GF-D8 (cell line): ENCODE measurements at regions not wholly inside any gene's neighbourhood (a gene's known extent, or its start where the extent isn't known, plus 50 kb on each side); places are given as distances from the start of the nearest gene placed in this dataset.
"Not testable (repeated sequence)": the region's sequence is repeated elsewhere in the genome, so short reads cannot be mapped to it uniquely, and the experiment has no call there.

Source experiments
- DNase-seq: peaks from one replicate; lab custom pipeline; 2025; lab: John Stamatoyannopoulos, UW

DNA sequence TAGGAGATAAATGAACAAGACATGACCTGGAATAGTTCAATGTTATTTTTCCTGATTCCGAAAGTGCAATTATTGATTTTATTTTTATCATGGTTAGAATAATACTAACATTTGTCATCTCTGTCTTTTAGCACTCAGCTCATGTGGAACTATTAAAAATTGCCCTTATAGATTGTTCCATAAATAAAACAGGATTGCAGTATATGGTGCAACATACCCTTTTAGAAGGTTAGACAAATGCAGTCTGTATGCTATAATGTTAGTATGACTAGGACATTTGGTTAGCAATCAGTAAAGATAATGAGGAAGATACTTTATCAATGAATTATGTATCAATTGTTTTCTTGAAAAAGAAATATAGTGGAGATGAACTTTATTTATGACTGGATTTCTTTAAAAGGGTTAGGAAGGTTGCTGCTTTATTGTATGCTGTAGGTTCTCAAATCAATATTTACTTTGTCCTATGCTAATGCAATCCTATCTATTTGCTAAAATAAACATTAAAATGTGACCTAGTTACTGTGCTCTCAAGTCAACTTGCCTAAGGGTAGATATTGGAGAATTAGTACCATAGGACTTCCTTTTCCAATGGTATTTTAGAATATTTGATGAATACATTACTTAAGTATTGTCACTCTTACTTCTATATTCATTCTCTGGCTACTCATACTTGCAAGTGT is 348.9 kb upstream of the ISL1 start:
- DNase-seq, result no peak

- no peak for DNase-seq
Measured at GRCh38 chr5:51039424-51040329, 343.6 kb upstream of the ISL1 start.

DNA sequence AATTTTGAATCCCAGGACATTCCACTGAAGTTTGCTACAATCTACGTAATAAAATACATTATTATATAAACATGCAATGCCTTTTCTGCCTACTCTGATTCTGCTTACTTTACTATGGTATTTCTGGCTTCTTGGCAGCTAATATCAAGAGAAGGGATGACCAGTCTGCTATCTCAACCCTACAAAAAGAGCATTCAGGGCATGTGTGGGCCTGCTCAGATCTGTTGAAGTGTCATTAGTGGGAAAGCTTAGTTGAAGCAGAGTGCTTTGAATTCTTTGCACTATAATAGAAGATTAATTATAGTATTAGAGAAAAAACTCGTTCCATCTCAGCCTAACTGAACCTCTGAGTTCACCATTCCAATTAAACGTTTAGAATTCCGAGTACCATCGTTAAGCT is 339.5 kb upstream of the ISL1 start:
- DNase-seq, result no peak

DNA sequence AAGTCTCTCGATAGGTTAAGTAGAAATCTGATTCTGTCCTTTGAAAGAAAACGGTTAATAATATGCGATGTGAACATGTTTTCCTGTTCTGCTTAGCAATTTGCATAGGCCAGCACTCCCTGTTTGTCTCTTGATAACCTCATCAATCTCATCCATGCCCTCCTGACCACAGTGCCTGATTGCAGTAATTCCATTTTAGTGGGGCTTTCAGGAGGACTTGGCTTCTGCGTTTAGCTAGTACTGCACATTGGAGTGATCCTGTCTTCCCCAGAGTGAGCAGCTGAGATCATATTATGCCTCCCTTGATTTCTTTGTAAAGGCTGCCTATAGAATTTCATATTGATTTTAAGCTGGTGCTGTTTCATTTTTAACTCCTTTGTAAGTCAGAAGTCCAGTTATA is 335.9 kb upstream of the ISL1 start:
- DNase-seq, result no peak

DNA sequence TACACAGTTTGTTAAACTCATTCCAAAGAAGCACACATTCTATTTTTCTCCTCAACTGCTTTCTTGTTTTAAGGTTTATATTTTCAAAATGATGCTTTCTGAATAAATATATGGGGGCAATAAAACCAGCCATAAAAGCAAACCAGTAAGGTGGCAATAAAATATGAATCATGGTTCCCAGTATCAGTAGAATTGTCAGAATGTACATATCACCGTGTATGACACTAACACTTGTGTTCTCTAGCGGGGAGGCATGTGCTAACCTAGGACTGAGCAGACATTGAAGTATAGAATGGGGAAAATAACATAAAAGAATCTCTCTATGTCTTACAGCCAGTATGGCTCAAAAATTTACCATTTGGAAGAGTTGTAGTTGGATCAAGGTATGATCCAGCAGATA is 329.9 kb upstream of the ISL1 start:
- DNase-seq, result no peak

DNA sequence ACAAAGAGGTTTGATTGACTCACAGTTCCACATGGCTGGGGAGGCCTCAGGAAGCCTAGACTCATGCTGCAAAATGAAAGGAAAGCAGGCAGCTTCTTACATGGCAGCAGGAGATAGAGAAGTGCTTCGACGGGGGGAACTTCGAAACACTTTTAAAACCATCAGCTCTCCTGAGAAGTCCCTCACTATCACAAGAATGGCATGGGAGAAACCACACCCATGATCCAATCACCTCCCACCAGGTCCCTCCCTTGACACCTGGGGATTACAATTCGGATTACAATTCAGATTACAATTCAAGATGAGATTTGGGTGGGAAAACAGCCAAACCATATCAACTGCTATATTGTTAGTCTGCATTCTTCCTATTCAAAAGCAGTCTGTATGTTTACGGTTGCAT is 322.3 kb upstream of the ISL1 start:
- DNase-seq, result no peak

DNA sequence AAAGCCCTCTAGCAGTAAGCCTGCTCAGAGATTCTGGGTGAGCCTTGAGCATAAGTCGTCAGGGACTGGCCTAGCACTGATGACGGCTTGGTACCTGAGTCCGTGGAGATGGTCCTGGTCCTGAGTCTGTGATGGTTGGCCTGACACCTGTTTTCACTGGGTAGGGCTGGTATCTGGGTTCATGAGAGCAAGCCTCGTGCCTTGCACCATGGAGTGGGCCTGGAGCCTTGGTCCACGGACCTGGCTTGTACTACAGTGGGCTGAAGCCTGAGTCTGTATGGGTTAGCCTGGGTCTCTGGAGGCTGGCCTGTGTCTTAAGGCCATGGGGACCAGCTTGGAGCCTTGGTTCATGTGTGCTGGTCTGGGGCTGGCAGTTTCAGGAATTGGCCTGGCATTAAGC is 310.3 kb upstream of the ISL1 start:
- DNase-seq, result no peak

DNA sequence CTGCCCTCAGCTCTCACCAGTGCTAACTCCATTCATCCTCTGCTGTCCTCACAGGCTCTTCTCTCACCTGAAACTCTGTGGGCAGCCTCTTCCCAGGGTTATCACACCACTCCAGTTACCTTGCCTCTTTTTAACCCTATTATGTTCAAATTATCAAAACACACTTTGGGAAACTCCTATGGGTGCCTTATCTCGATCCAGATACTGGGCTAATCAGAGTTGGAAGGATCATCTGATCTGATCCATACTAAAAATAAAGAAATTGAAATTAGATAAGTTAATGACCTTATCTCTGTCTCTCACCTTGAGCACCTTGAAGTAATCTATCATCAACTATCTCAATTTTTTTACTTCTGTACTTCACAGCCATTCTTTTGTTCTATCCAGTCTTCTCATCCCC is 300.5 kb upstream of the ISL1 start:
- no peak for DNase-seq

- DNase-seq, result no peak
Measured at GRCh38 chr5:51091816-51092215, 291.4 kb upstream of the ISL1 start.

- no peak for DNase-seq
Measured at GRCh38 chr5:51095486-51095885, 287.8 kb upstream of the ISL1 start.

GRCh38 chr5:51096859-51097258 is 286.4 kb upstream of the ISL1 start:
- no peak for DNase-seq

DNA sequence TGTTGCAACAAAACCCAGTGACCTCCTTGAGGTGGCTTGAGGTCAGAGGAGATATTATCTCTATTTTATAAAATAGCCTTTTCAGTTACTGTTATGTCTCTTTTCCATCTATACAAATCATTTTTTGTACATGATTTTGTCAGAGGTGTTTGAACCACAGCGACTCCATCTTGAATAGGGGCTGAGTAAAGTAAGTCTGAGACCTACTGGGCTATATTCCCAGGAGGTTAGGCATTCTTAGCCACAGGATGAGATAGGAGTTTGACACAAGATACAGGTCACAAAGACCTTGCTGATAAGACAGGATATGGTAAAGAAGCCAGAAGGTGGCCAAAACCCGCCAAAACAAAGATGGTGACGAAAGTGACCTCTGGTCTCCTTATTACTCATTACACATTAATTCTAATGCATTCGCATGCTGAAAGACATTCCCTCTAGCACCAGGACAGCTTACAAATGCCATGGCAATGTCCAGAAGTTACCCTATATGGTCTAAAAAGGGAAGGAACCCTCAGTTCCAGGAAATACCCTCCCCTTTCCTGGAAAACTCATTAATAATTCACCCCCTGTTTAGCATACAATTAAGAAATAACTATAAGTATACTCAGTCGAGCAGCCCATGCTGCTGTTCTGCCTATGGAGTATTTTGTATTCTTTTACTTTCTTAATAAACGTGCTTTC is 283.9 kb upstream of the ISL1 start:
- DNase-seq, result no peak

GRCh38 chr5:51104556-51104955 is 278.7 kb upstream of the ISL1 start:
- no peak for DNase-seq

DNA sequence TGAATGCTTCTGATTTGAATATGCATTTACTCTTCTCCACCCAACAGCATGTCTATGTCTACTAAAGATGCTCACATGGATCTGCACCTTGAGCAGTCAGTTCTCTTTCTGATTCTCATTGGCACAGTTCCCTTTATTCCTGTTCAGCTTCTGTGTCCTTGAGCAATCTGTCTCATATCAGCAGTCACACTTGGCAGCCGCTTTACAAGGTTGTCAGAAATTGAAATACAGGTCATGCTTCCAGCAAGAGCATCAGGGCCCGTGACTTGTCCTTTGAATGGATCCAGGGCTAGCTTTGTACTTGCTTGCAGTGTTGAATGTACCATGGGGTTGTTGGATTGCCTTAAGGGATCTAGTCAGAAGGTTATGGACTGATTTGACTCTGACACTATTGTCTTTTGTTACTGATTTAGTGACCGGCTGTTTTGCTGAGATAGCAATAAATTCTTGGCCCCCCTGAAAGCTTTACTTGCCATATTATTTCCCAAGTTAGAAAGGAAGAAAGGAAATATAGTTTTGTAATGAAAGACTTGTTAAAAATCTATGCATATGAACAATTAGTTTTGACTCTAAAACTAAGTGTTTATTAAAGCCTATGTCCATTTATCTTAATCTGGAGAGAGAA is 273.4 kb upstream of the ISL1 start:
- DNase-seq, result no peak

GRCh38 chr5:51131266-51131665 is 252.0 kb upstream of the ISL1 start:
- DNase-seq, result no peak

DNA sequence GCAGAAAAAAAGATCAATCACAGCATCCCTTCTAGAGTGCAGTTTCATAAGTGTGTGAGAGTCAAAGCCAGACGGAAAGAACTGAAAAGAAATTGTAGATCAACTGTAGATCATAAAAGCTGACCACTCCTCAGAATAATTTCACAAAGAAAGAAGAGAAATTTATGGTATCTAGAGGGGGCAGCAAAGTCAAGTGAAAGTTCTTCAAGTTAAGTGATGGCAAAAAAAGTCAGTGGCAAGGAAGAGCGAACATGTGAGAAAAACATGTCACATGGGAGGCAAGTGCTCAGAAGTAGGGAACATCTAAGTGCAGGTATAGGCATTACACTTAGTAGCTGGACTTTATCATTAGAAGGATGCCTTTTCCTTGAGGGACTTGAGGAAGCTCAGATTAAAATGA is 245.1 kb upstream of the ISL1 start:
- DNase-seq, result no peak

- DNase-seq, result no peak
Measured at GRCh38 chr5:51148437-51148836, 234.8 kb upstream of the ISL1 start.

DNA sequence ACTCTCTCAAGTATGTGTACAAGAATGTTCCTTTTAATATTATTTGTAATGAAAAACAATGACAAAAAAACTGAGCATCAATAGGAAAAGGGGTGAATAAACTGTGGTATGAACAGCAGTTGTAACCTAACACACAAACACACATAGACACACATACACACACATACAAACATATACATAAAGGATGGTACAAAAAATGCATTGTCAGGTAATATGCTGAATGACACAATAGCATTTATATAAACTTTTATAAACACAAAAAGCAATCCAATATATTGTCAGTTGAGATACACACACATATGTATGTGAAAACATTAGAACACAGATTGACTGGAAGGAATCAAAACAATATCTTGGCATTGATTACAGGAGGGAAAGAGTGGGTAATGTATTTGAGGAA is 227.0 kb upstream of the ISL1 start:
- no peak for DNase-seq

GRCh38 chr5:51156838-51157237 is 226.4 kb upstream of the ISL1 start:
- DNase-seq, result no peak

GRCh38 chr5:51159164-51159563 is 224.1 kb upstream of the ISL1 start:
- DNase-seq, result no peak

DNA sequence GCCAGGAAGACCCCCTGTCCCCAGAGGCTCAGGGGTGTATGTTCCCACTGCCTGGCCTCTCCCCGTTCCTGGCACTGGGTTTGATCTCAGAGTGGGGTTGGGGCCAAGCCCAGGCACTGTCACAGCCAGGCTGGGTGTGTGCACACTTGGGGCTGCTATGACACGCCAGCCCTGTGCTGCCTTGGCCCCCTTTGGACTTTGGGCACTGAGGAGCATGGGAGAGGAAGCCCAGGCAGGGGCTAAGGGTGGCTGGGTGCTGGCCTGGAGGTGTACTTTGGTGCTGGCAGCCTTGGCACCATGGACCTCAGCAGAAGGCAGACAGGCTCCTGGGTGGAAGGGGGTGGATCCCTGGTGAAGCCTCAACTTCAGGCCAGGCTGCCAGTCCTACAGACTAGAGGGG is 223.6 kb upstream of the ISL1 start:
- DNase-seq, result no peak

GRCh38 chr5:51162245-51162644 is 221.0 kb upstream of the ISL1 start:
- no peak for DNase-seq

DNA sequence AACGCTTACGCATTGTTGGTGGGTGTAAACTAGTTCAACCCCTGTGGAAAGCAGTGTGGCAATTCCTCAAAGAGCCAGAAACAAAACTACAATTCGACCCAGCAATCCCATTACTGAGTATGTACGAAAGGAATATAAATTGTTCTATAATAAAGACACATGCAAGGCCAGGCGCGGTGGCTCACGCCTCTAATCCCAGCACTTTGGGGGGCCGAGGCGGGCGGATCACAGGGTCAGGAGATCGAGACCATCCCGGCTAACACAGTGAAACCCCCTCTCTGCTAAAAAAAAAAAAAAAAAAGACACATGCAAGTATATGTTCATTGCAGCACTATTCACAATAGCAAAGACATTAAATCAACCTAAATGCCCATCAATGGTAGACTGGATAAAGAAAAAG is 217.6 kb upstream of the ISL1 start:
- not testable (repeated sequence) for DNase-seq
